GM12878 (cell line): ENCODE measurements at regions not wholly inside any gene's neighbourhood (a gene's known extent, or its start where the extent isn't known, plus 50 kb on each side); places are given as distances from the start of the nearest gene placed in this dataset.

Experiments used
- ATAC-seq: fragments of 200-7000 bp; cut with Tn5 transposase; 3 replicates; pipeline ENCODE4 v1.9.1; 2020; ENCODE audit warnings: mild to moderate bottlenecking, moderate library complexity
- BruUV-seq: library from RNA; stranded (reverse); fragments of 400-500 nt; replicated peaks from 2 replicates; lab custom pipeline; 2021; lab: Mats Ljungman, UMichigan
- CTCF ChIA-PET: fragments of 300-600 bp; sonication (Branson Sonifier 250); formaldehyde crosslinking; extraction: SDS; loops from one replicate; lab custom pipeline; 2021; ENCODE audit warnings: inconsistent platforms; lab: Yijun Ruan, JAX
- POLR2A ChIA-PET: fragments of 350-600 bp; formaldehyde crosslinking; extraction: SDS; loops from one replicate; lab custom pipeline; 2021; ENCODE audit warnings: inconsistent platforms; lab: Charles Lee
- RAD21 ChIA-PET: fragments of 300-600 bp; sonication (Branson Sonifier 250); formaldehyde crosslinking; loops from one replicate; lab custom pipeline; 2023; ENCODE audit warnings: antibody characterized with exemption; ENCODE audit not compliant: unreplicated experiment; lab: Charles Lee
- SMC1A ChIA-PET: fragments of 300-600 bp; sonication (Branson Sonifier 250); formaldehyde crosslinking; loops from one replicate; lab custom pipeline; 2023; ENCODE audit not compliant: unreplicated experiment, uncharacterized antibody; lab: Charles Lee
- DNase-seq: peaks from one replicate; pipeline ENCODE4 v3.0.0-alpha.2; 2011; ENCODE audit warnings: low read depth, low spot score
- FAIRE-seq: peaks from 3 replicates; lab custom pipeline; 2011; peaks lifted over from hg19 to GRCh38; lab: Jason Lieb, UNC
- H2AFZ ChIP-seq: 2 replicates; pipeline ENCODE4 v1.6.0; 2011; ENCODE audit warnings: low read depth, low read length, control low read depth; ENCODE audit not compliant: control insufficient read depth
- H3K27ac ChIP-seq: 2 replicates; pipeline ENCODE4 v1.5.1; 2011; ENCODE audit warnings: control low read depth; ENCODE audit not compliant: control insufficient read depth, insufficient read depth
- H3K27me3 ChIP-seq, 2 experiments: replicated peaks in 1 of 2; 2 replicates each; pipeline versions ENCODE4 v1.6.0 to v1.6.1; 2011; ENCODE audit warnings: low read length in 1 of 2; ENCODE audit not compliant: control insufficient read depth in 2 of 2, insufficient read depth in 2 of 2
- H3K36me3 ChIP-seq, 2 experiments: 2 replicates each; pipeline ENCODE4 v1.5.1; 2011; ENCODE audit warnings: low read length in 1 of 2; ENCODE audit not compliant: control insufficient read depth in 2 of 2, insufficient read depth in 2 of 2
- H3K4me1 ChIP-seq: 2 replicates; pipeline ENCODE4 v1.6.1; 2011; ENCODE audit warnings: mild to moderate bottlenecking, low read length, moderate library complexity, mixed read lengths; ENCODE audit not compliant: control insufficient read depth, insufficient read depth
- H3K4me2 ChIP-seq: 2 replicates; pipeline ENCODE4 v1.6.0; 2011; ENCODE audit warnings: control low read depth; ENCODE audit not compliant: control insufficient read depth, insufficient read depth
- H3K4me3 ChIP-seq: fragments of 200-600 bp; sonication (generic); 2 replicates; pipeline ENCODE4 v1.5.1; 2016
- H3K79me2 ChIP-seq: 2 replicates; pipeline ENCODE4 v1.6.0; 2011; ENCODE audit warnings: low read length; ENCODE audit not compliant: control insufficient read depth, insufficient read depth
- H3K9ac ChIP-seq: 2 replicates; pipeline ENCODE4 v1.8.0; 2011; ENCODE audit warnings: low read length, control low read depth, mixed read lengths; ENCODE audit not compliant: control insufficient read depth, insufficient read depth
- H3K9me3 ChIP-seq: replicated peaks from 3 replicates; pipeline ENCODE4 v1.5.1; 2011; ENCODE audit warnings: mild to moderate bottlenecking, low read length; ENCODE audit not compliant: control insufficient read depth, insufficient read depth
- H4K20me1 ChIP-seq: 2 replicates; pipeline ENCODE4 v1.6.0; 2011; ENCODE audit not compliant: control insufficient read depth, insufficient read depth
- ELK1 ChIP-seq: IDR thresholded peaks from 2 replicates; pipeline ENCODE4 v1.6.1; 2012; ENCODE audit warnings: low read depth, low read length, improper control_type of control experiment
- ESRRA ChIP-seq: IDR thresholded peaks from 2 replicates; pipeline ENCODE4 v1.6.1; 2012; ENCODE audit warnings: mild to moderate bottlenecking, low read length, improper control_type of control experiment
- HCFC1 ChIP-seq: fragments of 150-350 bp; IDR thresholded peaks from 2 replicates; pipeline ENCODE4 v1.6.1; 2014; ENCODE audit warnings: low read length
- HDAC6 ChIP-seq: fragments of 200-600 bp; sonication (generic); IDR thresholded peaks from one replicate; pipeline ENCODE4 v1.8.0; 2017; ENCODE audit warnings: antibody characterized with exemption; ENCODE audit not compliant: unreplicated experiment
- HSF1 ChIP-seq: fragments of 150-350 bp; IDR thresholded peaks from 2 replicates; pipeline ENCODE4 v1.6.1; 2014; ENCODE audit warnings: mild to moderate bottlenecking, low read depth, low read length
- IKZF1 ChIP-seq: fragments of 450-650 bp; conservative IDR thresholded peaks from 2 replicates; pipeline ENCODE4 v1.6.1; 2017; ENCODE audit warnings: antibody characterized with exemption, mild to moderate bottlenecking
- IKZF2 ChIP-seq, 2 experiments: fragments of 450-650 bp; IDR thresholded peaks; 2 replicates each; pipeline ENCODE4 v1.6.1; 2017; ENCODE audit warnings: mild to moderate bottlenecking in 2 of 2, moderate library complexity in 2 of 2
- KDM1A ChIP-seq: fragments of 200-600 bp; sonication (generic); IDR thresholded peaks from 2 replicates; pipeline ENCODE4 v1.6.1; 2016; ENCODE audit warnings: borderline replicate concordance
- MEF2B ChIP-seq: fragments of 450-650 bp; IDR thresholded peaks from 2 replicates; pipeline ENCODE4 v1.6.1; 2018; ENCODE audit warnings: mild to moderate bottlenecking, moderate library complexity; ENCODE audit not compliant: partially characterized antibody, poor library complexity, severe bottlenecking
- SP1 ChIP-seq: IDR thresholded peaks from one replicate; pipeline ENCODE4 v1.6.1; 2011; ENCODE audit warnings: low read depth, low read length
- STAT1 ChIP-seq: fragments of 450-650 bp; conservative IDR thresholded peaks from 2 replicates; pipeline ENCODE4 v1.6.1; 2014; ENCODE audit warnings: antibody characterized with exemption, mild to moderate bottlenecking
- TAF1 ChIP-seq: IDR thresholded peaks from 2 replicates; pipeline ENCODE4 v1.6.1; 2011; ENCODE audit warnings: mild to moderate bottlenecking, low read depth, low read length, borderline replicate concordance
- USF2 ChIP-seq: IDR thresholded peaks from 2 replicates; pipeline ENCODE4 v1.6.1; 2011; ENCODE audit warnings: low read depth, low read length, improper control_type of control experiment, borderline replicate concordance
- YY1 ChIP-seq: IDR thresholded peaks from 2 replicates; pipeline ENCODE4 v1.6.1; 2011; ENCODE audit warnings: low read depth, mild to moderate bottlenecking, low read length
- ZNF217 ChIP-seq: fragments of 450-650 bp; IDR thresholded peaks from 2 replicates; pipeline ENCODE4 v1.6.1; 2017; ENCODE audit warnings: antibody characterized with exemption, mild to moderate bottlenecking
- WGBS: methylation state at CpG from one replicate; pipeline ENCODE4 v1.1.6; 2016; ENCODE audit warnings: low lambda C conversion rate; ENCODE audit not compliant: insufficient replicate concordance, insufficient coverage; ENCODE audit errors: missing lambda C conversion rate; 5-methylcytosine and 5-hydroxymethylcytosine counted together
- in situ Hi-C: fragments of 300-500 bp; cut with MboI; formaldehyde crosslinking; loops from 9 replicates; pipeline ENCODE4 v1.14.3; 2018; ENCODE audit warnings: mixed read lengths
- intact Hi-C: fragments of 100-400 bp; cut with micrococcal nuclease; formaldehyde crosslinking; loops from one replicate; pipeline ENCODE4 v1.14.2; 2022; ENCODE audit not compliant: unreplicated experiment

GRCh38 chr12:20063116-20063515, 305.2 kb upstream of the PDE3A start:
- ChIA-PET POLR2A (no interaction called here), RAD21 (no interaction called here), SMC1A (interaction anchor here (1.1 kb wide), 1 partner anchor 17 kb away, joined by 3 read pairs; no protein-coding TSS in a partner anchor), CTCF (interaction anchor here (1.3 kb wide), 1 partner anchor 34 kb away, joined by 3 read pairs; no protein-coding TSS in a partner anchor)
- Histone ChIP-seq H3K79me2 (no peaks in the 10 kb centered on the region), H2AFZ (no peak overlapping the region), H3K36me3 (no peaks in the 10 kb centered on the region), H3K9ac (no peak overlapping the region), H4K20me1 (no peaks in the 10 kb centered on the region), H3K4me3 (no peak overlapping the region), H3K27ac (no peak overlapping the region), H3K9me3 (no peaks in the 10 kb centered on the region), H3K4me1 (no peaks in the 10 kb centered on the region), H3K4me2 (no peak overlapping the region), H3K27me3 (no peaks in the 10 kb centered on the region)
- 46% methylated on average over 6 of the region's 6 CpGs for WGBS
- DNase-seq (no peak), ATAC-seq (no peak), FAIRE-seq (no peak)
- TF ChIP-seq HDAC6, result no peak
- TF ChIP-seq SP1, result no peak
- TF ChIP-seq IKZF1, result no peak
- TF ChIP-seq MEF2B, result no peak
- TF ChIP-seq STAT1, result no peak
- TF ChIP-seq HCFC1, result no peak
- no peak for TF ChIP-seq TAF1
- no peak for TF ChIP-seq KDM1A
- no peak for TF ChIP-seq HSF1
- no peak for TF ChIP-seq ELK1
- no peak for TF ChIP-seq USF2
- no peak for TF ChIP-seq ZNF217
- TF ChIP-seq ESRRA, result no peak
- no peak for TF ChIP-seq IKZF2 (IDR thresholded peaks at IDR 0.05)
- no peak for TF ChIP-seq YY1
- in situ Hi-C loops, result no loop called here
- BruUV-seq, result no TSS peak
- intact Hi-C loops, result no loop called here
